HG02678 (cell line): ENCODE measurements at regions not wholly inside any gene's neighbourhood (a gene's known extent, or its start where the extent isn't known, plus 50 kb on each side); places are given as distances from the start of the nearest gene placed in this dataset.

Experiments
- ATAC-seq: cut with Tn5 transposase; IDR thresholded peaks from one replicate; pipeline ENCODE4 v1.9.1; 2021; ENCODE audit warnings: mild to moderate bottlenecking, moderate library complexity; ENCODE audit not compliant: unreplicated experiment

- ATAC-seq = no peak
Observed at GRCh38 chr15:93252780-93253179, 163.8 kb upstream of the RGMA start.

GRCh38 chr15:93250950-93251349, 161.9 kb upstream of the RGMA start:
- no peak for ATAC-seq

- no peak for ATAC-seq
Observed at GRCh38 chr15:93250209-93250608, 161.2 kb upstream of the RGMA start.

GRCh38 chr15:93249623-93250022, 160.6 kb upstream of the RGMA start:
- no peak for ATAC-seq

GRCh38 chr15:93247466-93248121, 158.6 kb upstream of the RGMA start:
- no peak for ATAC-seq

- ATAC-seq = no peak
Observed at GRCh38 chr15:93246266-93247242, 157.5 kb upstream of the RGMA start.

GRCh38 chr15:93245661-93246042, 156.6 kb upstream of the RGMA start:
- ATAC-seq = no peak

- no peak for ATAC-seq
Observed at GRCh38 chr15:93244696-93245660, 156.0 kb upstream of the RGMA start.

GRCh38 chr15:93243573-93243972, 154.6 kb upstream of the RGMA start:
- no peak for ATAC-seq

GRCh38 chr15:93241696-93242585, 152.9 kb upstream of the RGMA start:
- ATAC-seq = no peak

GRCh38 chr15:93239993-93240392, 151.0 kb upstream of the RGMA start:
- ATAC-seq = no peak

GRCh38 chr15:93239591-93239990, 150.6 kb upstream of the RGMA start:
- no peak for ATAC-seq

GRCh38 chr15:93238641-93239040, 149.6 kb upstream of the RGMA start:
- ATAC-seq = no peak

GRCh38 chr15:93235926-93236780, 147.1 kb upstream of the RGMA start:
- ATAC-seq = no peak

GRCh38 chr15:93235269-93235668, 146.3 kb upstream of the RGMA start:
- no peak for ATAC-seq

GRCh38 chr15:93233710-93234109, 144.7 kb upstream of the RGMA start:
- no peak for ATAC-seq

- no peak for ATAC-seq
Observed at GRCh38 chr15:93232845-93233244, 143.8 kb upstream of the RGMA start.

GRCh38 chr15:93231994-93232393, 143.0 kb upstream of the RGMA start:
- no peak for ATAC-seq

- ATAC-seq = no peak
Observed at GRCh38 chr15:93231261-93231925, 142.4 kb upstream of the RGMA start.
